NT2/D1 (cell line): ENCODE measurements at regions not wholly inside any gene's neighbourhood (a gene's known extent, or its start where the extent isn't known, plus 50 kb on each side); places are given as distances from the start of the nearest gene placed in this dataset.

Experiments used
- DNase-seq: peaks from one replicate; pipeline ENCODE4 v3.0.0-alpha.2; 2011; ENCODE audit warnings: low read depth, low spot score
- H3K27me3 ChIP-seq: 2 replicates; pipeline ENCODE4 v1.6.0; 2011; ENCODE audit warnings: mild to moderate bottlenecking; ENCODE audit not compliant: insufficient read length, insufficient read depth
- H3K36me3 ChIP-seq: 2 replicates; pipeline ENCODE4 v1.6.1; 2011; ENCODE audit warnings: mild to moderate bottlenecking, low read length, mixed read lengths; ENCODE audit not compliant: insufficient read depth, insufficient read length
- H3K4me1 ChIP-seq: 2 replicates; pipeline ENCODE4 v1.5.1; 2011; ENCODE audit not compliant: insufficient read depth, insufficient read length
- H3K4me3 ChIP-seq: 2 replicates; pipeline ENCODE4 v1.5.1; 2011; ENCODE audit warnings: low read depth; ENCODE audit not compliant: insufficient read length
- H3K9ac ChIP-seq: 2 replicates; pipeline ENCODE4 v1.6.0; 2011; ENCODE audit warnings: low read depth; ENCODE audit not compliant: insufficient read length
- H3K9me3 ChIP-seq: 2 replicates; pipeline ENCODE4 v1.5.1; 2011; ENCODE audit warnings: mild to moderate bottlenecking, low read length; ENCODE audit not compliant: insufficient read depth
- SUZ12 ChIP-seq: IDR thresholded peaks from 2 replicates; pipeline ENCODE4 v1.6.1; 2011; ENCODE audit not compliant: insufficient read length, insufficient read depth; ENCODE audit errors: extremely low read depth
- YY1 ChIP-seq: IDR thresholded peaks from 2 replicates; pipeline ENCODE4 v1.6.1; 2011; ENCODE audit not compliant: insufficient read length, insufficient read depth
- ZNF274 ChIP-seq: IDR thresholded peaks from 2 replicates; pipeline ENCODE4 v1.6.1; 2011; ENCODE audit warnings: mild to moderate bottlenecking, low read depth, low read length

- DNase-seq: peak; percentile 35
- H3K27me3 ChIP-seq: no peaks in the 10 kb centered on the region
- TF ChIP-seq YY1 (no peak), SUZ12 (no peak), ZNF274 (no peak)
- H3K9ac ChIP-seq: no peak overlapping the region
- H3K9me3 ChIP-seq: no peaks in the 10 kb centered on the region; the same call in 1 of the 2 replicates
- no peaks in the 10 kb centered on the region for H3K4me1 ChIP-seq
- no peak overlapping the region for H3K4me3 ChIP-seq
- no peaks in the 10 kb centered on the region for H3K36me3 ChIP-seq
These were observed 134.1 kb downstream of the ADCYAP1R1 start for GRCh38 chr7:31186202-31186601.

DNA sequence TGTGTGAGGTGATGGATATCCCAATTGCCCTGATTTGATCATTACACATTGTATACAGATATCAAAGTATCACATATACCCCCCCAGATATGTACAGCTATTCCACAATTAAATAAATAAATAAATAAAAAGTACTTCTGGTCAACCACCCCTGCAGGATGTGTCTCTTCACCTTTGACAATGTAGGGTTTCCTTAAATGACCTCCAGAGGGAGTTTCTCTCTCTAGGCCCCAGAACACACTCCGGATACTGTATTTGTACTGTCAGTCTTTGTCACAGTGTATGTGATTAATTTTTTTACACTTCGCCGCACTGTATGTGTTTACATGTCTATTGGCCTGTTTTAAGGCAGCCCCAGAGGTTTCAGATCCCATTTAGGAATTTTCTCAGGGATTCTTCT is 123.6 kb downstream of the ADCYAP1R1 start:
- no peaks in the 10 kb centered on the region for H3K9me3 ChIP-seq
- H3K36me3 ChIP-seq: no peaks in the 10 kb centered on the region
- H3K9ac ChIP-seq: no peak overlapping the region
- no peak for DNase-seq
- no peaks in the 10 kb centered on the region for H3K27me3 ChIP-seq
- no peaks in the 10 kb centered on the region for H3K4me1 ChIP-seq
- no peak for TF ChIP-seq ZNF274
- TF ChIP-seq YY1: no peak
- TF ChIP-seq SUZ12: no peak
- H3K4me3 ChIP-seq: no peak overlapping the region

DNA sequence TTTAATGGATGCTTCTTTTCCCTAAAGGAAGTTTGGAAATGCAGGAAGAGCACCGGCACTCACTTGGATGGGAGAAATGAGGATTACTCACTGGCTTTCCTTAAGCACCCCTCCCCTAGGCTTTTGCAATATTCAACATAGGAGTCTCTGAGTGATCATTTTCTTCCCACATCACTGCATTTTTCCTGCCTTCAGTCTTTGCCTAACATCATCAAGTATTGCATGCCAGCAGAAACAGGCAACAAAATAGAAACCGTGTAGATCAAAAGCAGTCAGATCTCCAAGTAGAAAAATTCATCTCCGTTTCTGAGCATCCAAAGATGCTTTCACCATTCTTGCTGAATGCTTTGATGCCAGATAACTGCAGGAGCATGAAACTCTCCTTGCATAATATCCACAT is 119.9 kb downstream of the ADCYAP1R1 start:
- no peak overlapping the region for H3K9ac ChIP-seq
- H3K4me3 ChIP-seq: no peak overlapping the region
- H3K9me3 ChIP-seq: no peaks in the 10 kb centered on the region
- TF ChIP-seq YY1: no peak
- no peak for TF ChIP-seq SUZ12
- TF ChIP-seq ZNF274: no peak
- no peaks in the 10 kb centered on the region for H3K27me3 ChIP-seq
- no peak for DNase-seq
- no peaks in the 10 kb centered on the region for H3K4me1 ChIP-seq
- no peaks in the 10 kb centered on the region for H3K36me3 ChIP-seq

DNA sequence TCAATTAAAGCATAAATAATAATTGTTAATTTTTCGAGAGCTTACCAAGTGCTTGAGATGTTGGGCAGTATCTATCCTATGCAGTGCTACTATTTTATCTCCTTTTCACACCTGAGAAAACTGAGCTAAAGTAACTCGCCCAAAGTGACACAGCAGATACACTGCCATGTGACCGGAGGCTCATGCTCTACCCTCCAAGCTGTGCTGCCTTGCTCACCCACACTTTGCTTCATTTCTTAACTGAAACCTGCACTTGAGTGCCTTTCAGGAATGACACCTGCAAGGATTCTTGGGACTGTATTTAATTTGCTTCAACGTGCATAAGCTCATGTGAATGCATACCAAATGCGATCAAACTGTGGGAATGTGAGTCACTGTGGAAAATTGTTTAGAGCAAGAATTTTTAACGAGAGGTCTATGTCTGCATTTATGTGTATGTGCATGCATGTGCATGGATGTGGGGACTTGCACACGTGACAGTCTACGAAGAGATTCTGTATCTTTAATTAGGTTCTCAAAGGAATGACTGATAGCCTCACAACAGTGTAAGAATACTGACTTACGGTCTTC is 119.2 kb downstream of the ADCYAP1R1 start:
- H3K4me1 ChIP-seq: no peaks in the 10 kb centered on the region
- H3K9ac ChIP-seq: no peak overlapping the region
- H3K9me3 ChIP-seq: no peaks in the 10 kb centered on the region
- H3K4me3 ChIP-seq: no peak overlapping the region
- no peak for TF ChIP-seq YY1
- TF ChIP-seq SUZ12: no peak
- TF ChIP-seq ZNF274: no peak
- no peaks in the 10 kb centered on the region for H3K27me3 ChIP-seq
- DNase-seq: no peak
- no peaks in the 10 kb centered on the region for H3K36me3 ChIP-seq
